ENCODE measurements at regions not wholly inside any gene's neighbourhood (a gene's known extent, or its start where the extent isn't known, plus 50 kb on each side); places are given as distances from the start of the nearest gene placed in this dataset.

DNA sequence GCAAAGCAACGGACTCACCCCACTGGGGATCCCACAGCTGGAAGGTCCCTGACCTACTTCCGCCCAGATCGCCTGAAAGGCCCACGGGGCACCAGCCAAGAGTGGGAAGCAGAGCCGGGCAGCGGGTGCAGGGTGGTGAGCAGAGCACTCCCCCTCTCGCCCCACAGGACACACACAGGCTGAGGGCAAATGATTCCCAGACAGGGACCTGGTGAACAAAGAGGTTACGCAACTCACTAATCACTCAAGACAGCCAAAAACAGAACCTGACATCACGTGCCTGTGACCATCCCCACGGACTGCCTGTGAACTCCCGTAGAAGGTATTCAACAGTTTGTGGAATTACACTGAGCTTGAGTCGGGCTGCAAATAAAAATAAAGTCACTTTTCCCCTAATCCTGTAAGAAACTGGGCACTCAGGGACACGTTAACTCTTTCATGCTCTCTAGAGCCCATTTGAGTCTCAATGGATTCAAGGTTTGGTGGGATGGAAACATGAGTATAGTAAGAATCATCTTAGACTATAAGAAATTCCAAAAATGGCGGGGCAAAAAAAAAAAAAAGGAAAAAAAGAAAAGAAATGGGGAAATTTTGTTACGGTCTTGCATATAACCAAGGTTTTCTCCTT lies 396.1 kb downstream of the SOX9 start:
- Mint-ChIP-seq H3K27ac (no peak overlapping the region), H3K9me3 (no peaks in the 10 kb centered on the region), H3K36me3 (no peaks in the 10 kb centered on the region), H3K4me3 (no peak overlapping the region), H3K27me3 (peaks cover 5 to 6% of the 10 kb centered on the region in 2 donors), H3K4me1 (peaks cover 0 to 10% (median 0%) of the 10 kb centered on the region in 4 donors)
- POLR2A ChIA-PET (ENCODE audit: partially characterized antibody): no interaction called here
- Histone ChIP-seq H3K4me1 (ENCODE audit: insufficient read depth, low read length) (no peaks in the 10 kb centered on the region), H3K27me3 (ENCODE audit: insufficient read depth, low read length) (no peaks in the 10 kb centered on the region), H3K36me3 (ENCODE audit: insufficient read depth, low read length) (no peaks in the 10 kb centered on the region), H3K27ac (ENCODE audit: low read depth, low read length) (no peak overlapping the region), H3K9me3 (ENCODE audit: control insufficient read depth in 1 of 2, low read length in 2 of 2) (no peaks in the 10 kb centered on the region), H3K4me3 (ENCODE audit: low read length in 2 of 2) (no peak overlapping the region)
- intact Hi-C loops (cut with micrococcal nuclease): no loop called here
- CTCF ChIA-PET (ENCODE audit: partially characterized antibody): no interaction called here
- no peak for DNase-seq

DNA sequence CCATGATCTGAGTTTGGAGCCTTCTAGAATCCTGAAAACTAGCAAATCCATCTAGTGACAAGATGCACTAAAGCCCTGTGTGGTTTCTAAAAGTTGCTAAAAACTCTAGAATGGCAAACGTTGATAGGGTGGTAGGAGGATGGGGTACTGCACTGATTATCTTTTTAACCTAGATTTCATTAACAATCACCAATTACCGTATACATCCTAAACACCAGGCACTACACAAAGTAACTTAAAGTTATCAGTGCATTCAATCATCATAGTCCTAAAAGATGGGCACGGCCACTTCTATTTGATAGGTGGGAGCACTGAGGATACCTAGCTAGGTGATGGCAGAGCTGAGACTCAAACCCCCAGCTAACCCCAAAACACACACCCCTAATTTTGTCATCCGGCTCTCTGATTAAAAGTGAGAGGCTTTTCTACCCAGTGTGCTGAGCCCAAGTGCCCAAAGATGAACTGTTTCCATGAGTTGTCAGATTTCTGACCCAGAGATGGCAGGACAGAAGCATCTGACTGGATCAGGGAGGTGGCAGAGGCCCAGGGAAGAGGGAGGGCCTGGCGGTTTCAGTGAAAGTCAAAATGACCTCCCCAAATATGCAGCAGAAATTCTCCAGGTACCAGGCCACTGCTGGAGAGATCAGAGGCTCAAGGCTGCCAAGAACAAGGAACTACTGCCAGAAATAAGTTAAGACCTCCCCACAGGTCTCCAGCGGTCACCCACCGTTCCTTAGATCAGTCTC lies 396.8 kb downstream of the SOX9 start:
- H3K4me1 ChIP-seq (ENCODE audit: insufficient read depth, low read length): no peaks in the 10 kb centered on the region
- H3K27me3 Mint-ChIP-seq: peaks cover 6% of the 10 kb centered on the region in 2 donors

GRCh38 chr17:72518159-72518732 lies 397.4 kb downstream of the SOX9 start:
- Histone ChIP-seq H3K4me3 (ENCODE audit: low read length in 2 of 2) (no peak overlapping the region), H3K36me3 (ENCODE audit: insufficient read depth, low read length) (no peaks in the 10 kb centered on the region), H3K27ac (ENCODE audit: low read depth, low read length) (no peak overlapping the region), H3K4me1 (ENCODE audit: insufficient read depth, low read length) (no peaks in the 10 kb centered on the region), H3K9me3 (ENCODE audit: control insufficient read depth in 1 of 2, low read length in 2 of 2) (no peaks in the 10 kb centered on the region), H3K27me3 (ENCODE audit: insufficient read depth, low read length) (no peaks in the 10 kb centered on the region)
- intact Hi-C loops (cut with micrococcal nuclease): no loop called here
- peaks cover 0 to 10% (median 0%) of the 10 kb centered on the region in 4 donors for H3K4me1 Mint-ChIP-seq
- no peaks in the 10 kb centered on the region for H3K9me3 Mint-ChIP-seq
- CTCF ChIA-PET (ENCODE audit: partially characterized antibody): no interaction called here
- no peak for DNase-seq
- peaks cover 4 to 5% of the 10 kb centered on the region in 2 donors for H3K27me3 Mint-ChIP-seq
- POLR2A ChIA-PET (ENCODE audit: partially characterized antibody): no interaction called here
- H3K27ac Mint-ChIP-seq: no peak overlapping the region
- H3K36me3 Mint-ChIP-seq: no peaks in the 10 kb centered on the region
- no peak overlapping the region for H3K4me3 Mint-ChIP-seq

More for the DNA sequence above, 396.8 kb downstream of the SOX9 start:
- POLR2A ChIA-PET (ENCODE audit: partially characterized antibody): no interaction called here
- Histone ChIP-seq H3K4me3 (ENCODE audit: low read length in 2 of 2) (no peak overlapping the region), H3K9me3 (ENCODE audit: control insufficient read depth in 1 of 2, low read length in 2 of 2) (no peaks in the 10 kb centered on the region), H3K27ac (ENCODE audit: low read depth, low read length) (no peak overlapping the region), H3K36me3 (ENCODE audit: insufficient read depth, low read length) (no peaks in the 10 kb centered on the region), H3K27me3 (ENCODE audit: insufficient read depth, low read length) (no peaks in the 10 kb centered on the region)
- H3K4me3 Mint-ChIP-seq: no peak overlapping the region
- H3K27ac Mint-ChIP-seq: no peak overlapping the region
- H3K9me3 Mint-ChIP-seq: no peaks in the 10 kb centered on the region
- no peaks in the 10 kb centered on the region for H3K36me3 Mint-ChIP-seq
- intact Hi-C loops (cut with micrococcal nuclease): no loop called here
- peaks cover 0 to 10% (median 0%) of the 10 kb centered on the region in 4 donors for H3K4me1 Mint-ChIP-seq
- DNase-seq: no peak
- CTCF ChIA-PET (ENCODE audit: partially characterized antibody): no interaction called here

- Mint-ChIP-seq H3K4me3 (no peak overlapping the region), H3K27me3 (peaks cover 4 to 5% of the 10 kb centered on the region in 2 donors), H3K36me3 (no peaks in the 10 kb centered on the region), H3K4me1 (peaks cover 0 to 10% (median 0%) of the 10 kb centered on the region in 4 donors), H3K27ac (no peak overlapping the region), H3K9me3 (no peaks in the 10 kb centered on the region)
- ChIA-PET POLR2A (ENCODE audit: partially characterized antibody) (no interaction called here), CTCF (ENCODE audit: partially characterized antibody) (interaction anchor here (0.7 kb wide), 1 partner anchor 38 kb away, joined by 3 read pairs; no protein-coding TSS in a partner anchor)
- H3K27me3 ChIP-seq (ENCODE audit: insufficient read depth, low read length): no peaks in the 10 kb centered on the region
- H3K27ac ChIP-seq (ENCODE audit: low read depth, low read length): no peak overlapping the region
- intact Hi-C loops (cut with micrococcal nuclease): no loop called here
- H3K4me1 ChIP-seq (ENCODE audit: insufficient read depth, low read length): no peaks in the 10 kb centered on the region
- no peaks in the 10 kb centered on the region for H3K36me3 ChIP-seq (ENCODE audit: insufficient read depth, low read length)
- no peaks in the 10 kb centered on the region for H3K9me3 ChIP-seq (ENCODE audit: control insufficient read depth in 1 of 2, low read length in 2 of 2)
- no peak overlapping the region for H3K4me3 ChIP-seq (ENCODE audit: low read length in 2 of 2)
- DNase-seq: no peak
Measured at GRCh38 chr17:72518753-72519597, 398.2 kb downstream of the SOX9 start.

DNA sequence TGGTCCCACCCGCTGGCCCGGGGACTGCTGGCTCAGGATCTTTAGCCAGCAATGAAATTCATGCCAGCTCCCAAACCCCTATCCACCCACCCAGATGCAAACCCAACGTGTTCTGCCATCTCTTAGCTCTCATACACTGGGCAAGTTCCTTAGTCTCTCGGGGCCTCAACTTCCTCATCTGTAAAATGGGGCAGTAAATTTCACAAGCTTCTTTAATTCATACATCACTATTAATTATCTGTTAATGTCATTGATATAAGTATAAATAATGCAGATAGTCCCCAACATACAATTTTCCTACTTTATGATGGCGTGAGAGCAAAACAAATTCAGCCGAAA lies 398.7 kb downstream of the SOX9 start:
- Mint-ChIP-seq H3K36me3 (no peaks in the 10 kb centered on the region), H3K9me3 (no peaks in the 10 kb centered on the region), H3K4me1 (peaks cover 0 to 10% (median under 1%) of the 10 kb centered on the region in 4 donors), H3K27ac (no peak overlapping the region), H3K4me3 (no peak overlapping the region), H3K27me3 (peaks cover 4 to 5% of the 10 kb centered on the region in 2 donors)
- Histone ChIP-seq H3K4me1 (ENCODE audit: insufficient read depth, low read length) (no peaks in the 10 kb centered on the region), H3K27me3 (ENCODE audit: insufficient read depth, low read length) (no peaks in the 10 kb centered on the region), H3K4me3 (ENCODE audit: low read length in 2 of 2) (no peak overlapping the region), H3K9me3 (ENCODE audit: control insufficient read depth in 1 of 2, low read length in 2 of 2) (no peaks in the 10 kb centered on the region), H3K27ac (ENCODE audit: low read depth, low read length) (no peak overlapping the region), H3K36me3 (ENCODE audit: insufficient read depth, low read length) (no peaks in the 10 kb centered on the region)
- DNase-seq: no peak
- intact Hi-C loops (cut with micrococcal nuclease): no loop called here
- POLR2A ChIA-PET (ENCODE audit: partially characterized antibody): no interaction called here
- CTCF ChIA-PET (ENCODE audit: partially characterized antibody): interaction anchor here (0.7 kb wide), 1 partner anchor 37 kb away, joined by 3 read pairs; no protein-coding TSS in a partner anchor

GRCh38 chr17:72520665-72521303 lies 400.0 kb downstream of the SOX9 start:
- Mint-ChIP-seq H3K9me3 (no peaks in the 10 kb centered on the region), H3K36me3 (no peaks in the 10 kb centered on the region), H3K4me3 (no peak overlapping the region), H3K27me3 (peaks cover 2 to 4% of the 10 kb centered on the region in 2 donors), H3K4me1 (peaks cover 0 to 14% (median under 1%) of the 10 kb centered on the region in 4 donors), H3K27ac (no peak overlapping the region)
- Histone ChIP-seq H3K36me3 (ENCODE audit: insufficient read depth, low read length) (no peaks in the 10 kb centered on the region), H3K27me3 (ENCODE audit: insufficient read depth, low read length) (no peaks in the 10 kb centered on the region), H3K4me1 (ENCODE audit: insufficient read depth, low read length) (no peaks in the 10 kb centered on the region), H3K9me3 (ENCODE audit: control insufficient read depth in 1 of 2, low read length in 2 of 2) (no peaks in the 10 kb centered on the region), H3K4me3 (ENCODE audit: low read length in 2 of 2) (no peak overlapping the region), H3K27ac (ENCODE audit: low read depth, low read length) (no peak overlapping the region)
- no peak for DNase-seq
- ChIA-PET POLR2A (ENCODE audit: partially characterized antibody) (no interaction called here), CTCF (ENCODE audit: partially characterized antibody) (no interaction called here)
- intact Hi-C loops (cut with micrococcal nuclease): no loop called here

DNA sequence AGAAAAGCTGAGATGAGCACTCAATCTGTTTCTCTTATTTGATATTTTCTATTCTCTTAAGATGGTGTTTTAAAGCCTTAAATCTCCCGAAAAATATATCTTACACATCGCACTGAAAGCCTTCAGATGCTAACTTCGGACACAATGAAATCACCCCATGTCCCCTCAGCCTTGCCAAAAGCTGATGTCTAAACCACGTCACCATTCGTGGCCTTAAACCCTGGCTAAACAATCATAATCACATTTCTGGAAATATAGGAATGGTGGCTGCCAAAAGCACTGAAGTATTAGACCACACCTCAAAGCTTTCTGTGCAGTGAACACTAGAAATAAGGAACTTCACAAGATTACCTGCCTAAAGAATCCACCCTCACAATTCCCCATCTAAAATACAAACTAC lies 402.7 kb downstream of the SOX9 start:
- Mint-ChIP-seq H3K4me1 (peaks cover 0 to 14% (median 3%) of the 10 kb centered on the region in 4 donors), H3K4me3 (no peak overlapping the region), H3K27me3 (peaks cover 1 to 5% of the 10 kb centered on the region in 2 donors), H3K27ac (no peak overlapping the region), H3K9me3 (no peaks in the 10 kb centered on the region), H3K36me3 (no peaks in the 10 kb centered on the region)
- Histone ChIP-seq H3K4me3 (ENCODE audit: low read length in 2 of 2) (no peak overlapping the region), H3K27ac (ENCODE audit: low read depth, low read length) (no peak overlapping the region), H3K36me3 (ENCODE audit: insufficient read depth, low read length) (no peaks in the 10 kb centered on the region), H3K9me3 (ENCODE audit: control insufficient read depth in 1 of 2, low read length in 2 of 2) (no peaks in the 10 kb centered on the region), H3K27me3 (ENCODE audit: insufficient read depth, low read length) (no peaks in the 10 kb centered on the region), H3K4me1 (ENCODE audit: insufficient read depth, low read length) (no peaks in the 10 kb centered on the region)
- DNase-seq: no peak
- ChIA-PET POLR2A (ENCODE audit: partially characterized antibody) (no interaction called here), CTCF (ENCODE audit: partially characterized antibody) (no interaction called here)
- intact Hi-C loops (cut with micrococcal nuclease): no loop called here

All from CD4-positive, alpha-beta memory T cell (primary cell).